PC-3 (cell line): ENCODE measurements at regions not wholly inside any gene's neighbourhood (a gene's known extent, or its start where the extent isn't known, plus 50 kb on each side); places are given as distances from the start of the nearest gene placed in this dataset.
"Not testable (repeated sequence)": the region's sequence is repeated elsewhere in the genome, so short reads cannot be mapped to it uniquely, and the experiment has no call there.

Source experiments
- ATAC-seq: fragments of 200-7000 bp; cut with Tn5 transposase; 2 replicates; pipeline ENCODE4 v1.9.1; 2020; ENCODE audit warnings: mild to moderate bottlenecking, moderate library complexity
- BruUV-seq: library from RNA; stranded (reverse); fragments of 400-500 nt; replicated peaks from 2 replicates; lab custom pipeline; 2021; lab: Mats Ljungman, UMichigan
- CTCF ChIA-PET: fragments of 300-600 bp; sonication (Branson Sonifier 250); formaldehyde crosslinking; loops from one replicate; lab custom pipeline; 2022; ENCODE audit warnings: antibody characterized with exemption; lab: Charles Lee
- POLR2A ChIA-PET: fragments of 300-600 bp; sonication (Branson Sonifier 250); formaldehyde crosslinking; loops from one replicate; lab custom pipeline; 2022; ENCODE audit warnings: antibody characterized with exemption; ENCODE audit not compliant: unreplicated experiment; lab: Charles Lee
- DNase-seq: peaks from one replicate; pipeline ENCODE4 v3.0.0-alpha.2; 2015
- H2AFZ ChIP-seq: fragments of 300-600 bp; sonication (generic); 2 replicates; pipeline ENCODE4 v1.6.0; 2016; ENCODE audit warnings: antibody characterized with exemption, low read length
- H3F3A ChIP-seq: fragments of 300-600 bp; sonication (generic); one replicate; pipeline ENCODE4 v1.6.0; 2017; ENCODE audit warnings: antibody characterized with exemption, low read length, control low read depth, mild to moderate bottlenecking; ENCODE audit not compliant: unreplicated experiment
- H3K27ac ChIP-seq: fragments of 300-600 bp; sonication (generic); 2 replicates; pipeline ENCODE4 v1.5.1; 2016; ENCODE audit warnings: mild to moderate bottlenecking, low read length
- H3K27me3 ChIP-seq: fragments of 300-600 bp; sonication (generic); 2 replicates; pipeline ENCODE4 v1.6.1; 2016; ENCODE audit warnings: low read length, mixed read lengths
- H3K36me3 ChIP-seq: fragments of 300-600 bp; sonication (generic); 2 replicates; pipeline ENCODE4 v1.6.1; 2016; ENCODE audit warnings: low read depth, mixed run types, low read length, mixed read lengths
- H3K4me1 ChIP-seq: fragments of 300-600 bp; sonication (generic); 2 replicates; pipeline ENCODE4 v1.5.1; 2016; ENCODE audit warnings: low read length; ENCODE audit not compliant: insufficient read depth
- H3K4me2 ChIP-seq: fragments of 300-600 bp; sonication (generic); 2 replicates; pipeline ENCODE4 v1.6.0; 2016; ENCODE audit warnings: low read length
- H3K4me3 ChIP-seq: fragments of 300-600 bp; sonication (generic); 2 replicates; pipeline ENCODE4 v1.5.1; 2016; ENCODE audit warnings: mild to moderate bottlenecking, low read length, mixed read lengths
- H3K79me2 ChIP-seq: fragments of 300-600 bp; sonication (generic); 2 replicates; pipeline ENCODE4 v1.6.1; 2017; ENCODE audit warnings: low read length, mixed read lengths
- H3K9ac ChIP-seq: fragments of 300-600 bp; sonication (generic); 2 replicates; pipeline ENCODE4 v1.6.0; 2016; ENCODE audit warnings: mild to moderate bottlenecking, low read length
- H3K9me2 ChIP-seq: fragments of 300-600 bp; sonication (generic); replicated peaks from 2 replicates; pipeline ENCODE4 v1.6.1; 2016; ENCODE audit warnings: mixed run types, low read length, mixed read lengths
- H3K9me3 ChIP-seq: fragments of 300-600 bp; sonication (generic); 2 replicates; pipeline ENCODE4 v1.6.1; 2016; ENCODE audit warnings: low read length, mixed read lengths
- H4K20me1 ChIP-seq: fragments of 300-600 bp; sonication (generic); 2 replicates; pipeline ENCODE4 v1.6.1; 2016; ENCODE audit warnings: low read length, mixed read lengths
- EZH2 ChIP-seq: fragments of 300-600 bp; sonication (generic); IDR thresholded peaks from one replicate; pipeline ENCODE4 v1.6.1; 2017; ENCODE audit warnings: antibody characterized with exemption, mild to moderate bottlenecking, low read length; ENCODE audit not compliant: unreplicated experiment
- EZH2phosphoT487 ChIP-seq: fragments of 300-600 bp; sonication (generic); IDR thresholded peaks from 2 replicates; pipeline ENCODE4 v1.6.1; 2018; ENCODE audit warnings: mild to moderate bottlenecking, antibody characterized with exemption, low read length, borderline replicate concordance
- intact Hi-C: fragments of 100-400 bp; cut with micrococcal nuclease; formaldehyde crosslinking; loops from 2 replicates; pipeline ENCODE4 v1.9.0; 2023
- TF ChIP-seq, protein P1 (sequence below): fragments of 300-600 bp; sonication (generic); conservative IDR thresholded peaks from 2 replicates; pipeline ENCODE4 v1.5.1; 2017; ENCODE audit warnings: antibody characterized with exemption, low read depth, mild to moderate bottlenecking, low read length

DNA sequence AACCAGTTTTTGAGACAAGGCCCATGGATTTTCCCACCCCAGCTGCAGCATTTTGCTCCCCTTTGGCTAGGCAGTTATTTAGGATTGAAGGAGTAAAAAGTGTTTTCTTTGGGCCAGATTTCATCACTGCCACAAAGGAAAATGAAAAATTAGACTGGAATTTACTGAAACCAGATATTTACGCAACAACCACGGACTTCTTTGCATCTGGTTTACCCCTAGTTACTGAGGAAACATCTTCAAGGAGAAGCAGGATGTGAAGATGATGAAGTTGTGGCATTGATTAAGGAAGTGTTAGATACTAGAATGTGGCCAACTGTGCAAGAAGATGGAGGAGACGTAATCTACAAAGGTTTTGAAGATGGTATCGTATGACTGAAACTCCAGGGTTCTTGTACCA is 165.2 kb upstream of the MYRIP start:
- Histone ChIP-seq H2AFZ (no peak overlapping the region), H3K27me3 (peaks cover 21% of the 10 kb centered on the region), H3K9me3 (no peaks in the 10 kb centered on the region; the same call in 1 of the 2 replicates), H3K36me3 (no peaks in the 10 kb centered on the region), H3K79me2 (no peaks in the 10 kb centered on the region), H3K4me2 (no peak overlapping the region), H3K27ac (no peak overlapping the region), H3K4me3 (no peak overlapping the region), H3K9me2 (no peaks in the 10 kb centered on the region), H4K20me1 (no peaks in the 10 kb centered on the region), H3K4me1 (peaks cover 8% of the 10 kb centered on the region), H3K9ac (no peak overlapping the region), H3F3A (no peaks in the 10 kb centered on the region)
- intact Hi-C loops: no loop called here
- no TSS peak for BruUV-seq
- DNase-seq (no peak), ATAC-seq (no peak)
- TF ChIP-seq, protein P1, sequence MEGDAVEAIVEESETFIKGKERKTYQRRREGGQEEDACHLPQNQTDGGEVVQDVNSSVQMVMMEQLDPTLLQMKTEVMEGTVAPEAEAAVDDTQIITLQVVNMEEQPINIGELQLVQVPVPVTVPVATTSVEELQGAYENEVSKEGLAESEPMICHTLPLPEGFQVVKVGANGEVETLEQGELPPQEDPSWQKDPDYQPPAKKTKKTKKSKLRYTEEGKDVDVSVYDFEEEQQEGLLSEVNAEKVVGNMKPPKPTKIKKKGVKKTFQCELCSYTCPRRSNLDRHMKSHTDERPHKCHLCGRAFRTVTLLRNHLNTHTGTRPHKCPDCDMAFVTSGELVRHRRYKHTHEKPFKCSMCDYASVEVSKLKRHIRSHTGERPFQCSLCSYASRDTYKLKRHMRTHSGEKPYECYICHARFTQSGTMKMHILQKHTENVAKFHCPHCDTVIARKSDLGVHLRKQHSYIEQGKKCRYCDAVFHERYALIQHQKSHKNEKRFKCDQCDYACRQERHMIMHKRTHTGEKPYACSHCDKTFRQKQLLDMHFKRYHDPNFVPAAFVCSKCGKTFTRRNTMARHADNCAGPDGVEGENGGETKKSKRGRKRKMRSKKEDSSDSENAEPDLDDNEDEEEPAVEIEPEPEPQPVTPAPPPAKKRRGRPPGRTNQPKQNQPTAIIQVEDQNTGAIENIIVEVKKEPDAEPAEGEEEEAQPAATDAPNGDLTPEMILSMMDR: no peak
- TF ChIP-seq EZH2: no peak
- TF ChIP-seq EZH2phosphoT487: no peak
- POLR2A ChIA-PET: no interaction called here
- CTCF ChIA-PET: no interaction called here

DNA sequence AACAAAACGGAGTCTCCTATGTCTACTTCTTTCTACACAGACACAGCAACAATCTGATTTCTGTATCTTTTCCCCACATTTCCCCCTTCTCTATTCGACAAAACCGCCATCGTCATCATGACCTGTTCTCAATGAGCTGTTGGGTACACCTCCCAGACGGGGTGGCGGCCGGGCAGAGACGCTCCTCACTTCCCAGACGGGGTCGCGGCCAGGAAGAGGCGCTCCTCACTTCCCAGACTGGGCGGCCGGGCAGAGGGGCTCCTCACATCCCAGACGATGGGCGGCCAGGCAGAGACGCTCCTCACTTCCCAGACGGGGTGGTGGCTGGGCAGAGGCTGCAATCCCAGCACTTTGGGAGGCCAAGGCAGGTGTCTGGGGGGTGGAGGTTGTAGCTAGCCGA is 158.2 kb upstream of the MYRIP start:
- H3K9me2 ChIP-seq, H2AFZ ChIP-seq, intact Hi-C loops, DNase-seq, H4K20me1 ChIP-seq, H3K4me2 ChIP-seq, CTCF ChIA-PET, POLR2A ChIA-PET, H3K36me3 ChIP-seq, H3K4me3 ChIP-seq, H3F3A ChIP-seq, H3K79me2 ChIP-seq, H3K9me3 ChIP-seq, H3K9ac ChIP-seq, H3K4me1 ChIP-seq, H3K27ac ChIP-seq, ATAC-seq, BruUV-seq, H3K27me3 ChIP-seq: not testable (repeated sequence)

DNA sequence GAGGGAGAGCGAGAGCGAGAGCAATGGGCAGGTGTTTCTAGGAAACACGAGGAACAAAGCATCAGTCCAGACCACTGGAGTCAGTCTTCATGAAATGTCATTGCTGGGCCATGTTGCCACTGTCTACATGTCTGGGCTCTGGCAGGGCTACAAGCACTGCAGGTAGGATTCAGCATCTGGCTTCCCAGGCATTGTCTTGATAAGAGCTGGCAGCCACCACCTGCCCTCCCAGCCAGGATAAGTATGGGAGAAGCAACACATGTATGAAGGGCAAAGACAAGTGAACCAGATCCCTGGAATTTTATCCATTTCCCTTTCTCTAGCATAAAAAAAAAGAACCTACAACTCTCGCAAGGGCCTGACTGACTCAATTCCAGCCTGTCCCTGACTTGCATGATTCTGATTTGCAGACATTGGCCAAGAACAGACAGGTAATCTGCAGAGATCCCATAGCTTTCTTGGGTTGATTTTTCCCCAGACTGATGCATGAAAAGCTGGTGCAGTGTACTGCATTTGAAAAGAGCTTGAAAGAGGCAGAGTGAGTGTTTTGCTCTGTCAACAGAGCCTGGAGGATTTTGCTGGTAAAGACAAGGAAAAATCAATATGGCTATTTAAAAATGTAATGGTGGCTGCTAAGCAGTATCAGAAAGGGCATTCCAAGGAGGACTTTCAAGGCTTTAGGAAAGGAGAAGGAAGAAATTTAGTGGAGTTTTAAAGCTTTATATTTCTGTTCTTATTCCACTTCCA is 157.2 kb upstream of the MYRIP start:
- H2AFZ ChIP-seq: no peak overlapping the region
- H4K20me1 ChIP-seq: no peaks in the 10 kb centered on the region
- no peaks in the 10 kb centered on the region for H3K9me3 ChIP-seq
- H3K4me1 ChIP-seq: no peaks in the 10 kb centered on the region
- TF ChIP-seq EZH2: no peak
- no peaks in the 10 kb centered on the region for H3F3A ChIP-seq
- intact Hi-C loops: no loop called here
- H3K4me2 ChIP-seq: no peak overlapping the region
- no peaks in the 10 kb centered on the region for H3K36me3 ChIP-seq
- no peak overlapping the region for H3K27ac ChIP-seq
- H3K27me3 ChIP-seq: peaks cover 12% of the 10 kb centered on the region; the same call in 1 of the 2 replicates
- CTCF ChIA-PET: no interaction called here
- ATAC-seq (no peak), DNase-seq (no peak)
- H3K4me3 ChIP-seq: no peak overlapping the region
- no peaks in the 10 kb centered on the region for H3K9me2 ChIP-seq
- no peak overlapping the region for H3K9ac ChIP-seq
- BruUV-seq: no TSS peak
- POLR2A ChIA-PET: no interaction called here
- H3K79me2 ChIP-seq: no peaks in the 10 kb centered on the region

DNA sequence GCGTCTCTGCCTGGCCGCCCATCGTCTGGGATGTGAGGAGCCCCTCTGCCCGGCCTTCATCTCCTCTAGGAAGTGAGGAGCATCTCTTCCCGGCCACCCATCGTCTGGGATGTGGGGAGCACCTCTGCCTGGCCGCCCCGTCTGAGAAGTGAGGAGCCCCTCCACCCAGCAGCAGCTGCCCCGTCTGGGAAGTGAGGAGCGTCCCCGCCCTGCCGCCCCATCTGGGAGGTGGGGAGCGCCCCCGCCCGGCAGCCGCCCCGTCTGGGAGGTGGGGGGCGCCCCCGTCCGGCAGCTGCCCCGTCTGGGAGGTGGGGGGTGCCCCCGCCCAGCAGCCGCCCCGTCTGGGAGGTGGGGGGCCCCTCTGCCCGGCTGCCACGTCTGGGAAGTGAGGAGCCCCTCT is 153.7 kb upstream of the MYRIP start:
- H3K27ac ChIP-seq, BruUV-seq, intact Hi-C loops, H3K9ac ChIP-seq, POLR2A ChIA-PET, CTCF ChIA-PET, H3F3A ChIP-seq, DNase-seq, H3K9me3 ChIP-seq, H3K9me2 ChIP-seq, H3K4me3 ChIP-seq, H4K20me1 ChIP-seq, H3K79me2 ChIP-seq, H3K4me2 ChIP-seq, H3K36me3 ChIP-seq, H3K4me1 ChIP-seq, ATAC-seq, H2AFZ ChIP-seq: not testable (repeated sequence)
- peaks cover 16% of the 10 kb centered on the region; the same call in 1 of the 2 replicates for H3K27me3 ChIP-seq
